ENCODE measurements at regions not wholly inside any gene's neighbourhood (a gene's known extent, or its start where the extent isn't known, plus 50 kb on each side); places are given as distances from the start of the nearest gene placed in this dataset.
A peak's percentile ranks its signal among the peaks of the same experiment; 100 is the strongest.

DNA sequence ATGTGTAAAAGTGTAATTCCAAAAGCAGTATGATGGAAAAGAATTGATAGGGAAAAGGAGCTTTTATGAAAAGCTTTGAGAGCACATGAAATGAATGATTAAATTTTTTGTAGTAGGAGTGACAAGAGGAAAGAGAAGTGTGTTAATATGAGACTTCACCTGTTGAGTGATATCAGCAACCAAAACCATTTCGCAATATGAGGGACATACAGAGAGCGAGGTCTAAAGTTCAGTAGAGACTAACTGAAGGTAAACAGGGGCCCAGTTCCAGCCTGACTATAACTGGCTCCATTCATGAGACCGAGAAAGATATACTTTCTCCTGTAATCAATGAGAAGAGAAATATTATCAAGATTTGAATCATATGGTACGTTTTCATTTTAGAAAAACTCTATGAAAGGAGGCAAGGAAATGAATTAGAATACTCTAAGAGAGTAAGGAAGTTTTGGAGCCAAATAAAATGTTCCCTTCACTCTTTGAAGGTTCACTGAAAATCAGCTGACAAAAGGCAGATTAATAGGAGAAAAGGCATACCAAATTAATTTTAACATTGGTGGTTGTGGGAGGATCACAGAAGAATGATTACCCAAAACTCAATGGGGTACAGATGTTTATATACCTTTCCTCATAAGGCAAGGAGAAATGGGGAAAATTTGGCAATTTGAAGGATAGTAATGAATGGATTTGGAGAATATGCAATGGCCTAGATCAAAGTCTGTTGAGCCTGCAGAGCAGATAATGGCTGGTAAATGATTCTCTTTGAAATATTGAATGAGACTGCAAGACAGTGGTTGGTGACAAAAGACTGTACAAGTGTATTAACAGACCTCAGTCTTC lies 932.2 kb downstream of the TDRD15 start (continued):
- TF ChIP-seq TFE3 (CRISPR knock-in tag; IDR thresholded peaks at IDR 0.05) (peak; percentile 70), ZMYM4 (CRISPR knock-in tag; IDR thresholded peaks at IDR 0.05) (peak; percentile 86), SKI (IDR thresholded peaks at IDR 0.05; ENCODE audit: partially characterized antibody) (peak; percentile 43), RFXAP (CRISPR knock-in tag; IDR thresholded peaks at IDR 0.05; ENCODE audit: borderline replicate concordance) (no peak), KDM4B (CRISPR knock-in tag; IDR thresholded peaks at IDR 0.05) (peak; percentile 75; the same call in 1 of the 2 replicates), ZFP1 (CRISPR knock-in tag; IDR thresholded peaks at IDR 0.05) (peak; percentile 76; the same call in 1 of the 2 replicates), CENPX (CRISPR knock-in tag; IDR thresholded peaks at IDR 0.05) (no peak), ZBTB25 (CRISPR knock-in tag; IDR thresholded peaks at IDR 0.05) (peak; percentile 70; the same call in 1 of the 2 replicates), ZBED4 (CRISPR knock-in tag; IDR thresholded peaks at IDR 0.05; ENCODE audit: borderline replicate concordance) (peak; percentile 28; the same call in 1 of the 2 replicates), ZNF10 (CRISPR knock-in tag; IDR thresholded peaks at IDR 0.05; ENCODE audit: borderline replicate concordance, low read depth) (no peak), ZNF800 (CRISPR knock-in tag; IDR thresholded peaks at IDR 0.05) (no peak), YEATS4 (CRISPR knock-in tag; IDR thresholded peaks at IDR 0.05; ENCODE audit: borderline replicate concordance) (peak; percentile 65; the same call in 1 of the 2 replicates), ZNF724P (CRISPR knock-in tag; IDR thresholded peaks at IDR 0.05; ENCODE audit: borderline replicate concordance) (no peak), TFDP1 (CRISPR knock-in tag; IDR thresholded peaks at IDR 0.05; ENCODE audit: borderline replicate concordance) (no peak), PPARG (CRISPR knock-in tag; conservative IDR thresholded peaks at IDR 0.05) (peak; percentile 64; the same call in 1 of the 2 replicates), NCOR1 (IDR thresholded peaks at IDR 0.05; ENCODE audit: borderline replicate concordance, low read length) (peak; percentile 98), RCOR2 (CRISPR knock-in tag; IDR thresholded peaks at IDR 0.05) (peak; percentile 93), TBX3 (IDR thresholded peaks at IDR 0.05; ENCODE audit: borderline replicate concordance) (peak; percentile 49; the same call in 1 of the 2 replicates)

Measured in HepG2 (cell line).